NB4 (cell line): ENCODE measurements at regions not wholly inside any gene's neighbourhood (a gene's known extent, or its start where the extent isn't known, plus 50 kb on each side); places are given as distances from the start of the nearest gene placed in this dataset.

Experiments
- MYC ChIP-seq: IDR thresholded peaks from 2 replicates; pipeline ENCODE4 v1.6.1; 2011; ENCODE audit warnings: low read depth, low read length
- POLR2A ChIP-seq: IDR thresholded peaks from 2 replicates; pipeline ENCODE4 v1.6.1; 2011; ENCODE audit warnings: mild to moderate bottlenecking; ENCODE audit not compliant: insufficient read length; ENCODE audit errors: extremely low read depth
- TF ChIP-seq, protein P1 (sequence below): IDR thresholded peaks from one replicate; pipeline ENCODE4 v1.5.1; 2012; ENCODE audit warnings: low read depth, low read length
- TF ChIP-seq, protein P2 (sequence below): IDR thresholded peaks from 2 replicates; pipeline ENCODE4 v1.6.1; 2011; ENCODE audit warnings: low read depth, low read length

DNA sequence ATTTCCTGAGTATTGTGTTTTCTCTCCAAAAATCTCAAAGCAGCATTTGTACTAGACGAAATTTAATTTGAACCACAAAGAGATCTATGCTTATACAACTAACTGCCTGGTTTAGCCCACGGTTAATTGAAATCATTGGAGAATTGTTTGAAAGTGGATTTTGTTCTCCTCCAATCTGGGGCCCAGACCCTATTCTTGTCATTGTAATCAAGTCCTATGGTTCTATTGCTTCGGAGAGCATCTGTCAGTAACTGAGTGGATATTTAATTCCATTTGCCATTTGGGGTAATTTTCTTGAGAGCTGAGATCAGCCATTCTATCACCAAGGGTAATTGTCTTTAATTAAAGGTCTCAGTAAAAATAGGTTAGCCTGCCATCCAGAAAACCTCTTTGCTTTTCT is 117.0 kb upstream of the KCNG1 start:
- TF ChIP-seq, protein P1, sequence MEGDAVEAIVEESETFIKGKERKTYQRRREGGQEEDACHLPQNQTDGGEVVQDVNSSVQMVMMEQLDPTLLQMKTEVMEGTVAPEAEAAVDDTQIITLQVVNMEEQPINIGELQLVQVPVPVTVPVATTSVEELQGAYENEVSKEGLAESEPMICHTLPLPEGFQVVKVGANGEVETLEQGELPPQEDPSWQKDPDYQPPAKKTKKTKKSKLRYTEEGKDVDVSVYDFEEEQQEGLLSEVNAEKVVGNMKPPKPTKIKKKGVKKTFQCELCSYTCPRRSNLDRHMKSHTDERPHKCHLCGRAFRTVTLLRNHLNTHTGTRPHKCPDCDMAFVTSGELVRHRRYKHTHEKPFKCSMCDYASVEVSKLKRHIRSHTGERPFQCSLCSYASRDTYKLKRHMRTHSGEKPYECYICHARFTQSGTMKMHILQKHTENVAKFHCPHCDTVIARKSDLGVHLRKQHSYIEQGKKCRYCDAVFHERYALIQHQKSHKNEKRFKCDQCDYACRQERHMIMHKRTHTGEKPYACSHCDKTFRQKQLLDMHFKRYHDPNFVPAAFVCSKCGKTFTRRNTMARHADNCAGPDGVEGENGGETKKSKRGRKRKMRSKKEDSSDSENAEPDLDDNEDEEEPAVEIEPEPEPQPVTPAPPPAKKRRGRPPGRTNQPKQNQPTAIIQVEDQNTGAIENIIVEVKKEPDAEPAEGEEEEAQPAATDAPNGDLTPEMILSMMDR = no peak
- TF ChIP-seq, protein P2, sequence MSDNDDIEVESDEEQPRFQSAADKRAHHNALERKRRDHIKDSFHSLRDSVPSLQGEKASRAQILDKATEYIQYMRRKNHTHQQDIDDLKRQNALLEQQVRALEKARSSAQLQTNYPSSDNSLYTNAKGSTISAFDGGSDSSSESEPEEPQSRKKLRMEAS = no peak
- TF ChIP-seq POLR2A (no peak), MYC (no peak)
